ENCODE measurements at regions not wholly inside any gene's neighbourhood (a gene's known extent, or its start where the extent isn't known, plus 50 kb on each side); places are given as distances from the start of the nearest gene placed in this dataset.
A peak's percentile ranks its signal among the peaks of the same experiment; 100 is the strongest.
"Not testable (repeated sequence)": the region's sequence is repeated elsewhere in the genome, so short reads cannot be mapped to it uniquely, and the experiment has no call there.

- DNase-seq (ENCODE audit: low spot score): peak; percentile 24
Observed at GRCh38 chr4:23956601-23957364, 66.9 kb upstream of the PPARGC1A start.

- no peak for DNase-seq (ENCODE audit: low spot score)
Observed at GRCh38 chr4:23952258-23952657, 62.4 kb upstream of the PPARGC1A start.

DNA sequence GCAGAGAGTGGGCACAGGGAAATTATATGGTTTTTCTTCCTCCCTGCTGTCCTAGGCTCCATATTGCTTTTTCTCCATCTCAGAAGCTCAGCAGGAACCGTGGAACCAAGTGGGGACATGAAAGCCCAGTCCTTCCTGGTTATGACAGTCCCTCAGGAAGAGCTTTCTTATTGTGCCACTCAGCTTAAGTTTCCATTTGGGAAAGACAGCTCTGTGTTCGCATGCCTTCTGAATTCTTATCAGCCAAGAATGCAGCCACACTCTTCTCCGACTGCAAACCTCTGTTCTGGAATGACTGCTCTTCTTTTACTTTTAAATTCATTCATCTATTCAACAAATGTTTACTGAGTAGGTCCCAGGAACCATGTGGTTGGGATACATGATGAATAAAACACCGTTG lies 58.0 kb upstream of the PPARGC1A start:
- DNase-seq (ENCODE audit: low spot score): no peak

DNA sequence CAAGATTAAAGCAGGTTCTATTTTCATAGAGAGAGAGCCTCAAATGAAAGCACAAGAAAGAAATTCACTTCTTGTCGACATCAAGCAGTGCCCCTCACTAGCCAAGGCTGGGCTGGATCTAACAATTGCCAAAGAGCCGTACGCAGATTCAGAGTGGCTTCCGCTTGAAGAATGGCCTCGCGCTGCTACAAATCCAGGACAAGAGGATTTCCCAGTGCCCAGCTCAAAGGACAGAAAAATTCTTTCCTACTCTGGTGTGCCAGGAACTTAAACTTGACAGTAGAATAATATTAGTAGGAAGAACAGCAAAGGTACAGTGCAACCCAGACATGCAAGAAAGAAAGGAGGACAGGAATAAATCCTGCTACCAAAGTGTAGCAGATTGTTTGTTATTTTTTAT lies 56.5 kb upstream of the PPARGC1A start:
- DNase-seq (ENCODE audit: low spot score): no peak

- peak; percentile 56 for DNase-seq (ENCODE audit: low spot score)
Observed at GRCh38 chr4:23945451-23946017, 55.7 kb upstream of the PPARGC1A start.

DNA sequence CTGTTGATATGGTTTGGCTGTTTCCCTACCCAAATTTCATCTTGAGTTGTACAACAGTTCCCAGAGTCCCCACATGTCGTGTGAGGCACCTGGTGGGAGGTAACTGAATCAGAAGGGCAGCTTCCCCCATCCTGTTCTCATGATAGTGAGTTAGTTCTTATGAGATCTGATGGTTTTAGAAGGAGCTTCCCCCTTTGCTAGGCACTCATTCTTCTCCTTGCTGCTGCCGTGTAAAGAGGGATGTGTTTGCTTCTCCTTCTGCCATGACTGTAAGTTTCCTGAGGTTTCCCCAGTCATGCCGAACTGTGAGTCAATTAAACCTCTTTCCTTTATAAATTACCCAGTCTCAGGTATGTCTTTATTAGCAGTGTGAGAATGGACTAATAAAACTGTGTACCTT lies 54.7 kb upstream of the PPARGC1A start:
- DNase-seq (ENCODE audit: low spot score): not testable (repeated sequence)

DNA sequence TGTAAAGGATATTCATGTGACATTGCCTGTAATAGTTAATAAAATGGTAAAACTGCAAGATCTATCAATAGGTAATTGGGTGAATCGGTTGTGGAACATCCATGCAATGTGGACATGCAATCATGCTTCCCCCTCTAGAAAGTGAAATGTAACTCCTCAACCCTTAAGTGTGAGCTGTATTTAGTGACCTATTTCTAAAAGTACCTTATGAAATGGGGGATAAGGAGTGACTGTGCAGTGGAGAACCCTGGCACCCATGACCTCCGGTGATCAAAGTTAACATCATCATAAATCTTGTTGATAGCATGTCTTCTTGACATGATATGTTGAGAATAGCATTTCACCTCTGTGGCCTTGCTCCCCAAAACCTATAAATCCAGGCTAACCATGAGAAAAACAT lies 53.6 kb upstream of the PPARGC1A start:
- DNase-seq (ENCODE audit: low spot score): no peak

DNA sequence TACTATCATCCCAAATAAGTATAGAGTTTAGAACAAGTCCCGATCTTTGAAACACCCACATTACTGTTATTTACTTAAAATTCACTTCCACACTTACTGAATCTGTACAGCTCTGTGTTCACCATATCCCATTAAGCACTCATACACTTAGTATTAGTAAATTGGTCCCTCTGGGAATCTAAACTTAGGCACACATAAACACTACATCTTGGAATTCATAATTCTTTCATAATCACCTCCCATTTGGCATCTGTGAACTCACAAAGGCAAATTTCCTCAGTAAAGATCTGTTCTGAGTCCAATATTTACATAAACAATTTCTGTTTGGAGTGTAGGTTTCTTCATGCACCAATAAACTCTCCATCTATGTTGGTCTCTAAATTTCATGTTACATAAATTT lies 52.6 kb upstream of the PPARGC1A start:
- no peak for DNase-seq (ENCODE audit: low spot score)
